ENCODE measurements at regions not wholly inside any gene's neighbourhood (a gene's known extent, or its start where the extent isn't known, plus 50 kb on each side); places are given as distances from the start of the nearest gene placed in this dataset.

- no peaks in the 10 kb centered on the region for H3K36me3 ChIP-seq
- H3K4me3 ChIP-seq = no peak overlapping the region
- H3K4me1 ChIP-seq = no peaks in the 10 kb centered on the region
- DNase-seq = no peak
- H3K9me3 ChIP-seq = no peaks in the 10 kb centered on the region
- H3K27me3 ChIP-seq = no peaks in the 10 kb centered on the region
- no peak overlapping the region for H3K27ac ChIP-seq
- no peak for TF ChIP-seq CTCF (IDR thresholded peaks at IDR 0.05)
Observed at GRCh38 chr5:133741818-133742355, 129.5 kb upstream of the FSTL4 start.

GRCh38 chr5:133741396-133741795, 129.1 kb upstream of the FSTL4 start:
- TF ChIP-seq CTCF (IDR thresholded peaks at IDR 0.05) (no peak), POLR2A (IDR thresholded peaks at IDR 0.05) (no peak)
- DNase-seq = no peak
- Histone ChIP-seq H3K27me3 (no peaks in the 10 kb centered on the region), H3K4me1 (no peaks in the 10 kb centered on the region), H3K27ac (no peak overlapping the region), H3K4me3 (no peak overlapping the region), H3K9me3 (no peaks in the 10 kb centered on the region), H3K36me3 (no peaks in the 10 kb centered on the region)

- Histone ChIP-seq H3K9me3 (no peaks in the 10 kb centered on the region), H3K27me3 (no peaks in the 10 kb centered on the region), H3K36me3 (no peaks in the 10 kb centered on the region), H3K4me1 (no peaks in the 10 kb centered on the region), H3K27ac (no peak overlapping the region), H3K4me3 (no peak overlapping the region)
- DNase-seq = no peak
- TF ChIP-seq POLR2A (IDR thresholded peaks at IDR 0.05) (no peak), CTCF (IDR thresholded peaks at IDR 0.05) (no peak)
Observed at GRCh38 chr5:133739181-133739780, 126.9 kb upstream of the FSTL4 start.

GRCh38 chr5:133738271-133738670, 125.9 kb upstream of the FSTL4 start:
- no peaks in the 10 kb centered on the region for H3K4me1 ChIP-seq
- no peaks in the 10 kb centered on the region for H3K27me3 ChIP-seq
- no peak overlapping the region for H3K27ac ChIP-seq
- no peak for TF ChIP-seq CTCF (IDR thresholded peaks at IDR 0.05)
- TF ChIP-seq POLR2A (IDR thresholded peaks at IDR 0.05) = no peak
- H3K4me3 ChIP-seq = no peak overlapping the region
- H3K9me3 ChIP-seq = no peaks in the 10 kb centered on the region
- DNase-seq = no peak
- H3K36me3 ChIP-seq = no peaks in the 10 kb centered on the region

GRCh38 chr5:133736512-133736911, 124.2 kb upstream of the FSTL4 start:
- Histone ChIP-seq H3K4me1 (no peaks in the 10 kb centered on the region), H3K27me3 (no peaks in the 10 kb centered on the region), H3K27ac (no peak overlapping the region), H3K36me3 (no peaks in the 10 kb centered on the region), H3K9me3 (no peaks in the 10 kb centered on the region), H3K4me3 (no peak overlapping the region)
- DNase-seq = no peak
- TF ChIP-seq POLR2A (IDR thresholded peaks at IDR 0.05) (no peak), CTCF (IDR thresholded peaks at IDR 0.05) (no peak)

GRCh38 chr5:133735346-133735745, 123.0 kb upstream of the FSTL4 start:
- no peaks in the 10 kb centered on the region for H3K9me3 ChIP-seq
- TF ChIP-seq CTCF (IDR thresholded peaks at IDR 0.05) = no peak
- no peak for TF ChIP-seq POLR2A (IDR thresholded peaks at IDR 0.05)
- no peak overlapping the region for H3K27ac ChIP-seq
- H3K36me3 ChIP-seq = no peaks in the 10 kb centered on the region
- H3K4me3 ChIP-seq = no peak overlapping the region
- no peak for DNase-seq
- no peaks in the 10 kb centered on the region for H3K4me1 ChIP-seq
- H3K27me3 ChIP-seq = no peaks in the 10 kb centered on the region
